SK-N-SH treated with all-trans-retinoic acid at 6 μM for 48 hours (cell line): ENCODE measurements at regions not wholly inside any gene's neighbourhood (a gene's known extent, or its start where the extent isn't known, plus 50 kb on each side); places are given as distances from the start of the nearest gene placed in this dataset.

Experiments
- ARNTL ChIP-seq: fragments of 450-650 bp; formaldehyde crosslinking; IDR thresholded peaks from 2 replicates; pipeline ENCODE4 v1.5.0; 2020; ENCODE audit warnings: low read depth, mild to moderate bottlenecking, moderate library complexity, borderline replicate concordance
- CREB5 ChIP-seq: fragments of 250-450 bp; sonication (Bioruptor Pico); IDR thresholded peaks from 2 replicates; pipeline ENCODE4 v1.5.1; 2020; ENCODE audit warnings: low read depth, mild to moderate bottlenecking, moderate library complexity
- CSDC2 ChIP-seq: fragments of 250-450 bp; sonication (Bioruptor Pico); IDR thresholded peaks from 2 replicates; pipeline ENCODE4 v1.5.0; 2020; ENCODE audit warnings: mild to moderate bottlenecking, moderate library complexity
- GLIS3 ChIP-seq: fragments of 250-450 bp; sonication (Bioruptor Pico); IDR thresholded peaks from 2 replicates; pipeline ENCODE4 v1.5.0; 2020; ENCODE audit warnings: mild to moderate bottlenecking, moderate library complexity
- PATZ1 ChIP-seq: fragments of 250-450 bp; sonication (Bioruptor Pico); IDR thresholded peaks from 2 replicates; pipeline ENCODE4 v1.8.0; 2020; ENCODE audit warnings: mild to moderate bottlenecking, moderate library complexity, borderline replicate concordance
- PPARA ChIP-seq: fragments of 250-450 bp; sonication (Bioruptor Pico); IDR thresholded peaks from 2 replicates; pipeline ENCODE4 v1.5.0; 2020; ENCODE audit warnings: mild to moderate bottlenecking, borderline replicate concordance
- SNAI2 ChIP-seq: fragments of 250-450 bp; sonication (Bioruptor Pico); IDR thresholded peaks from 2 replicates; pipeline ENCODE4 v1.5.0; 2020; ENCODE audit warnings: mild to moderate bottlenecking, moderate library complexity
- ZC3H10 ChIP-seq: fragments of 250-450 bp; sonication (Bioruptor Pico); IDR thresholded peaks from 2 replicates; pipeline ENCODE4 v1.5.1; 2021; ENCODE audit warnings: mild to moderate bottlenecking, moderate library complexity
- ZFP3 ChIP-seq: fragments of 250-450 bp; sonication (Bioruptor Pico); IDR thresholded peaks from 2 replicates; pipeline ENCODE4 v1.5.0; 2020; ENCODE audit warnings: mild to moderate bottlenecking, moderate library complexity
- ZFP30 ChIP-seq: fragments of 450-650 bp; formaldehyde crosslinking; IDR thresholded peaks from 2 replicates; pipeline ENCODE4 v1.5.0; 2022; ENCODE audit warnings: mild to moderate bottlenecking, moderate library complexity

- TF ChIP-seq ZC3H10 (no peak), SNAI2 (CRISPR knock-in tag) (no peak), ZFP3 (CRISPR knock-in tag) (no peak), PATZ1 (CRISPR knock-in tag) (no peak), CREB5 (CRISPR knock-in tag) (no peak), ZFP30 (CRISPR knock-in tag) (no peak), PPARA (no peak), GLIS3 (CRISPR knock-in tag) (no peak), CSDC2 (no peak), ARNTL (CRISPR knock-in tag) (no peak)
Measured at GRCh38 chr13:27713767-27714166, 78.5 kb upstream of the GSX1 start.
